ENCODE measurements at regions not wholly inside any gene's neighbourhood (a gene's known extent, or its start where the extent isn't known, plus 50 kb on each side); places are given as distances from the start of the nearest gene placed in this dataset.

DNA sequence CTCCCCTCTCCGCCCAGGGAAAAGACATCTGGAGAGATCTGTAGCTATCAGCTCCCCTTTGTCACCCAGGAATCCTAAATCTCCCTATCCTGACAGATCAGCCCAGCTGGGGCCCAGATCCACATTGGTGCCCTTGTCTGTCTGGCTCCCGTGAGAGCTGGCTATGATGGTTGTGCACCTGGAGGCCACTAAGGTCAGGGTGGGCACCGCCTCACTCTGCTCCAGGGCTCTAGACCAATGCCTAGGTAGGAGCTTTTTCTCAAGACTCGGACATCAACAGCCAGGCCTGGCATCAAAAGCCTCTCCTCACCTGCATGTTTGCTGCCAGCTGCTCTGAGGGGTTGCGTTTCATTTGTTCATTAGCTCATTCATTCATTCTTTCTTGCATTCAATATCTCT is 142.7 kb downstream of the SMAD6 start:
- H3K36me3 Mint-ChIP-seq: no peaks in the 10 kb centered on the region
- DNase-seq (ENCODE audit: low spot score in 2 of 2): no peak
- no peak overlapping the region for H3K4me3 Mint-ChIP-seq
- H3K4me1 Mint-ChIP-seq: peaks cover 13% of the 10 kb centered on the region
- H3K9me3 Mint-ChIP-seq: no peaks in the 10 kb centered on the region
- no peak for ATAC-seq
- no peak overlapping the region for H3K27ac Mint-ChIP-seq

DNA sequence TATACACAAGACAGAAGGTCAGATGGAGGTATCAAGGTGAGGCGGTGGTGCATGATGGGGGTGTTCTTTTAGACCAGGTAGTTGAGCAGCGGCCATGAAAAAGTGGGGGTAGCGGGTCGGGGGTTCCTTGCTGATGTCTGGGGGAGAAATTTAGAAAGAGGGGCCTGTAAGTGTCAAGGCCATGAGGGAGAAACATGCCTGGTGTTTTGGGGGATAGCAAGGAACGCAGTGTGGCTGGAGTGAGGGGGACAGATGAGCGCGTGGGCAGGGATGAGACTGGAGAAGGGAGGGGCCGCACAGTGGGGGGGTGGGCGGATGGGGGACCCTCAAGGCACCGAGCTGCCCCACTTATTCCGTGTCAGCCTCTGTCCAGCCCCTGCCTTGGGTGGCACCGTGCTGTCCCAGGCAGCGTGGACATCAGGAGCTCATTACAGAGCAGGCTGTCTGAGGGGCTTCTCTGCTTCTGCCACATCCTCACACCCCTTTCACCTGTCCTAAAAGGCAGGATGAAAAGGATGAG is 143.3 kb downstream of the SMAD6 start:
- no peaks in the 10 kb centered on the region for H3K9me3 Mint-ChIP-seq
- DNase-seq (ENCODE audit: low spot score in 2 of 2) (no peak), ATAC-seq (no peak)
- peaks cover 13% of the 10 kb centered on the region for H3K4me1 Mint-ChIP-seq
- no peak overlapping the region for H3K4me3 Mint-ChIP-seq
- H3K27ac Mint-ChIP-seq: no peak overlapping the region
- H3K36me3 Mint-ChIP-seq: no peaks in the 10 kb centered on the region

DNA sequence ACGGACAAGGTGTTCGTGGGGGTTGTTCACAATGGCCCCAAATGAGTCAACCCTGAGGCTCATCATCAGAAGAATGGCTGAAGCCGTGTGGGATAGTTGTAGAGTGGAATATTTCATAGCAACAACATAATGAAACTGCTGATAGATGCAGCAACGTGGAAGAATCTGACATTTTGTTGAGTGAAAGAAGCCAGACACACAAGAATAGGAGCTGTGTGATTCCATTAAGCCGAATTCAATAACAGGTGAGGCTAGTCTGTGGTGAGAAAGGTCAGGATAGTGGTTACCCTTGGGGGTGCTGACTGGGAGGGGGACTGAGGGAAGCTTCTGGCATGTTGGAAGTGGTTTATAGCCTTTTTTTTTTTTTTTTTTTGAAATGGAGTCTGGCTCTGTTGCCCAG is 144.0 kb downstream of the SMAD6 start:
- ATAC-seq (no peak), DNase-seq (ENCODE audit: low spot score in 2 of 2) (no peak)
- Mint-ChIP-seq H3K4me1 (peaks cover 16% of the 10 kb centered on the region), H3K36me3 (no peaks in the 10 kb centered on the region), H3K9me3 (no peaks in the 10 kb centered on the region), H3K27ac (no peak overlapping the region), H3K4me3 (no peak overlapping the region)

DNA sequence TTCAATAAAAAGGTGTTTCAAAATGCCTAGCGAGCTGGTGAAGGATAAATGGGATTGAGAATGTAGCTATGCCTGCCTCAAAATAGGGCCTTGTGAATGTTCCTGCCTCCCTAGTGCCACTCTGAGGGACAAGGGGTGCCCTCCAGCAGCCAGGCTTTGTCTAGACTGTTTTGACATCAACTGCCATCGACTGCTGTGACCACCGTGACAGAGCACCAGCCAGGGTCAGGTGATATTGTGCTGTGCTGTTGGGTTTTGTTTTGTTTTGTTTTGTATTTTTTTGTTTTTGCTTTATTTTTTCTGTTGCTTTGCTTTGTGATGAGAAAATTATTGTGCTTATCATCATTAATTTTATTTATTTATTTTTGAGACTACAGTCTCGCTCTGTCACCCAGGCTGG is 144.8 kb downstream of the SMAD6 start:
- no peak overlapping the region for H3K27ac Mint-ChIP-seq
- no peak overlapping the region for H3K4me3 Mint-ChIP-seq
- peaks cover 21% of the 10 kb centered on the region for H3K4me1 Mint-ChIP-seq
- DNase-seq (ENCODE audit: low spot score in 2 of 2) (no peak), ATAC-seq (no peak)
- no peaks in the 10 kb centered on the region for H3K36me3 Mint-ChIP-seq
- H3K9me3 Mint-ChIP-seq: no peaks in the 10 kb centered on the region

DNA sequence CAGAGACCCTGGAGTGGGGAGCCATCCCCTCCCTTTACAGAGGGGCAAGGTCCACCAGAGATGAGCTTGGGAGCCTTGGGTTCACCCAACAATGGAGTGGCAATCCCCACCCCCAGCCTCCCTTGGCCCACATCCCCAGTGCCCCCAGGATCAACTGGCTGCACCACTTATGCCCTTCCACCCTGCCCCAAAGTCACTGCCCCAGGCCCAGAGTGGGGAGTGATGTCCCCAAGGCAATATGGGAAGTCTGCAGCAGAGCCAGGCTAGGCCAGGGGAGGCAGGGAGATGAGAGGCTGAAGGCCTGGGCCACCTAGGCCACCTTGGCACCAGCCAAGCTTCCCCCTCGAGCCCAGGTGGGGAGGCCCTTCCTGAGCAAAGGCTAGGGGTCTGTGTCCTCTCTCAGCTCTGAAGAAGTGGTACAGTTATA is 145.5 kb downstream of the SMAD6 start:
- no peak overlapping the region for H3K27ac Mint-ChIP-seq
- DNase-seq (ENCODE audit: low spot score in 2 of 2) (no peak), ATAC-seq (no peak)
- peaks cover 18% of the 10 kb centered on the region for H3K4me1 Mint-ChIP-seq
- H3K36me3 Mint-ChIP-seq: no peaks in the 10 kb centered on the region
- H3K9me3 Mint-ChIP-seq: no peaks in the 10 kb centered on the region
- no peak overlapping the region for H3K4me3 Mint-ChIP-seq

DNA sequence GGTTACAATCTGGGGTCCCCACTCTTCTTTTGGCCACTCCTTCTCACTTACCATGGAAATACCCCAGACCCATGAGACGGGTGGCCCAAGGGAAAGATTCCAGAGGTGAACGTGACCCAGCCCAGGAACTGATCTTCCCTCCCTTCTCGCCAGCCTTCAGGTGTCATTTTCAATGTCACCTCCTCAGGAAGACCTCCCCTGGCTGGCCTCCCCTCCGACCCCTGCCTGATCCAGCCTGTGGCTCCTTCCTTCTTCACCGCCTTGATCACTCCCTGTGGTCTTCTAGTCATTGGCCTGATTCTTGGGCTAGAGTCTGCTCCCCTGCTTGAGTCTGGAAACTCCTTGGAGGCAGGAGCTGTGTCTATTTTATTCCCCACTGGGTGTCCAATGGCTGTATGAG is 146.1 kb downstream of the SMAD6 start:
- no peak for ATAC-seq
- Mint-ChIP-seq H3K27ac (no peak overlapping the region), H3K9me3 (no peaks in the 10 kb centered on the region), H3K4me1 (peaks cover 16% of the 10 kb centered on the region), H3K4me3 (no peak overlapping the region), H3K36me3 (no peaks in the 10 kb centered on the region)
- DNase-seq (ENCODE audit: low spot score in 2 of 2): no peak

DNA sequence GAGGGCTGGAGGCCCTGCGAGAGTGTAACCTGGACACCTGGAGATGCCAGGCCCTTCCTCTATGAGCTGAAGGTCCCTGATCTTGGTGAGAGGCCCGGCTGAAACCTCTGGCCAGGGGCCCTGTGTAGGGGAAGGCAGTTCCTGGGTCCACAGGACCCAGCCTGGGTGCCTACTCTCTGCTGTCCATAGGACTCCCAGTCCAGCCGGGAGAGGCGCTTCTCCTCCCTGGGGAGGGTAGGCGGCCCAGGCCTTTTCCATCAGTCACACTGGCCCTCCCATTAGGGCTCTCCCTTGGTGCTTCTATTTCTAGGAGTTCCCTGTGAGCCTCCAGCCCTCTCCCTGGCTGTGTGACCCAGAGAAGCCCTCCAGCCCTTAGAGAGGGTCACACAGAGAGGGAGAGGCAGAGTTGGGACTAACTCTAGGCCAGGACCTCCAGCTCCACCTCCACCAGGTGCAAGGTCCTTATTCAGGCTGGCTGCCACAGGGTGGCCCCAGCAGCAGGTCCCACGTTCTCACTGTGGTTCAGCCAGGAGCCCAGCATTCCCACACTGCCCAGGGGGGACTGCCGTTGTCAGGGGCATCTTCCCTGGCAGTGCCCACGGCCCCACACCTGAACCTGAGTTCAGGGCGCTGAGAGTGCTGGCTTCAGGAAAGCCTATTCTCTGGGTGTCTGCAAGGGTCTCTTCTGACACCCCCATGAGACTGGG is 146.8 kb downstream of the SMAD6 start:
- DNase-seq (ENCODE audit: low spot score in 2 of 2) (no peak), ATAC-seq (no peak)
- Mint-ChIP-seq H3K4me1 (peaks cover 13% of the 10 kb centered on the region), H3K9me3 (no peaks in the 10 kb centered on the region), H3K27ac (no peak overlapping the region), H3K36me3 (no peaks in the 10 kb centered on the region), H3K4me3 (no peak overlapping the region)

DNA sequence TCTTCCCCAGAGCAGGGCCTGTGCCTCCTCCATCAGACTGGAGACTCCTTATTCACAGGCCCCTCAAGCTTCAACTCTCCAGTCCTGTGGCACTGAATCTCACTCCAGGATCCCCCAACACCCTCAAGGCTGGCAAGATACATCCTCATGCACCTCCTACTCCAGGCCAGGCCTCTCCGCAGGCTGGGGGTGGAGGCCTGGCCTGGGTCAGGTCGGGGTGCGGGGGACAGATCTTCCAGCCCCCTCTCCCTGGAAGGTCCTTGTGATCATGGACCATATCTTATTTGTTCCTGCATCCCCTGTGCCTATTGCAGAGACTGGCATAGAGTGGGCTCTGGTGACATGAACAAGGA is 147.3 kb downstream of the SMAD6 start:
- Mint-ChIP-seq H3K4me3 (no peak overlapping the region), H3K27ac (no peak overlapping the region), H3K36me3 (no peaks in the 10 kb centered on the region), H3K4me1 (peaks cover 13% of the 10 kb centered on the region), H3K9me3 (no peaks in the 10 kb centered on the region)
- no peak for DNase-seq (ENCODE audit: low spot score in 2 of 2)
- no peak for ATAC-seq

DNA sequence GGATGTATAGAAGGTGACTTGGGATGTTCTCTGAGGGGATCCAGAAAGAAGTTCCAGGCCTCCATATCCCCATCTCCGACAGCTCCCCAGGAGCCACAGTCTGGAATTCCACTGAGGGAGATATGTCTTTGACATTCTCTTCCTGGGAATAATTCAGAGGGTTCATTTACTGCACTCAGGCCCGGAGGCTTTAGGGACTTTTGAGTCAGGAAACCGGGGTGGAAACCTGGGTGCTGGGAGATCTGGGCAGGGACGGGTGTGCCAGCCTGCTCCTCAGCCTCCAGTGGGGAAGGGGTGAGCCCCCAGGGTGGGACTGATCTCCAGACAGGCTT is 147.7 kb downstream of the SMAD6 start:
- ATAC-seq (no peak), DNase-seq (ENCODE audit: low spot score in 2 of 2) (no peak)
- peaks cover 13% of the 10 kb centered on the region for H3K4me1 Mint-ChIP-seq
- H3K4me3 Mint-ChIP-seq: no peak overlapping the region
- H3K27ac Mint-ChIP-seq: no peak overlapping the region
- no peaks in the 10 kb centered on the region for H3K36me3 Mint-ChIP-seq
- H3K9me3 Mint-ChIP-seq: no peaks in the 10 kb centered on the region

DNA sequence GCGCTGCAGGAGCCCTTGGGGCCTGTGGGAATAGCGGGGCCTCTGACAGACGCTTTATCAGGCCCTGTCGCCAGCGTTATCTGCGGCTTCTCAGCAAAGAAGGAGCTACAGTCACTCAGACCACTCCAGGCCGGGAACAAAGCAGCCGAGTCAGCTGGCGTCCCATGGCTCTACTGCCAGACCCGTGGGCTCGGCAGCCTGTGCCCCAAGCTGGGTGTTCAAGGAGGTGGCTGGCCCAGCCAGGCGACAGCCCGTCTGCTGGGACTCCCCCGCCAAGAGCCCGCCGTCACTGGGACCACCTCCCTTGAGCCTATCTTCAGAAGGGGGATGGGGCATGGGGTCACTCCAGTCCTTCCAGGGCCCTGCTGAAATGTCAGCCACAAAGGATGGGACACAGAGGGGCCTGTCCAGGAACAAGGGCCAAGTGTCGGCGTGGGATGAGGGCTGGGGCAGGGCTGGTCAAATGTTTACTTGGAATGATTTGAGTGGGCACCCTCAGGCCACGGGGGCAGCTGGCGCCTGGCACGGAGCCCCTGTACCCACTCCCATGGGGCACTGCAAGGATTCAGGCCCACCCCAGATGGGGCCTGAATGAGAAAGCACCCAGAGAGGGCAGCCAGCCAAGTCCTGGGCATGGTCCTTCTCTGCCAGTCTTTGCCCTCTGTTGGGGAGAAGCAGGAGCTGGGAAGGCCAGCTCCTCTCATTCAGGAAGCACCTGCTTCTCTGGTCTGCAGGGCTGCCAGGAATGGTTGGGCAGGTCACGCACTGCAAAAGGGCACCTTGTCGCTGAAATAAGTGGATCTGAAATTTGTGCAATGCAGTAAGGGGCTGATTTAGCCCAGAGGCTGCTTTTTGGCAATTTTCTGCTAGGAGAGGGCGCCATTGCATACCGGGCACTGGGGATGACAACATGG is 148.3 kb downstream of the SMAD6 start:
- DNase-seq (ENCODE audit: low spot score in 2 of 2) (no peak), ATAC-seq (no peak)
- Mint-ChIP-seq H3K9me3 (no peaks in the 10 kb centered on the region), H3K36me3 (no peaks in the 10 kb centered on the region), H3K4me1 (peaks cover 13% of the 10 kb centered on the region), H3K4me3 (peak overlapping the region; percentile 23), H3K27ac (no peak overlapping the region)

DNA sequence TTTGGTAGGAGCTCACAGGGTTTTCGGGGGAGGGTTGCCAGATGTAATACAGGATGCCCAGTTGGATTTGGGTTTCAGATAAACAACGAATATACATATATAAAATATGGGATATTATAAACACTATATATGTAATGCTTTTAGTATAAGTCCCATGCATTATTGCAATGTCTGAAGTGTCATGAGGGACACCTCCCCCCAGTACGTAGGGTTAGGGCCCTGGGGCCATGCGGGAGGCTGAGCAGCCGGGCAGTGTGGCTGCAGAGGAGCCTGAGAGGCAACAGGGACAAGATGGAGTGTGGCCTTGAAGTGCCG is 148.9 kb downstream of the SMAD6 start:
- Mint-ChIP-seq H3K27ac (no peak overlapping the region), H3K36me3 (no peaks in the 10 kb centered on the region), H3K9me3 (no peaks in the 10 kb centered on the region), H3K4me1 (peaks cover 13% of the 10 kb centered on the region), H3K4me3 (peak overlapping the region; percentile 23)
- DNase-seq (ENCODE audit: low spot score in 2 of 2): no peak
- no peak for ATAC-seq

DNA sequence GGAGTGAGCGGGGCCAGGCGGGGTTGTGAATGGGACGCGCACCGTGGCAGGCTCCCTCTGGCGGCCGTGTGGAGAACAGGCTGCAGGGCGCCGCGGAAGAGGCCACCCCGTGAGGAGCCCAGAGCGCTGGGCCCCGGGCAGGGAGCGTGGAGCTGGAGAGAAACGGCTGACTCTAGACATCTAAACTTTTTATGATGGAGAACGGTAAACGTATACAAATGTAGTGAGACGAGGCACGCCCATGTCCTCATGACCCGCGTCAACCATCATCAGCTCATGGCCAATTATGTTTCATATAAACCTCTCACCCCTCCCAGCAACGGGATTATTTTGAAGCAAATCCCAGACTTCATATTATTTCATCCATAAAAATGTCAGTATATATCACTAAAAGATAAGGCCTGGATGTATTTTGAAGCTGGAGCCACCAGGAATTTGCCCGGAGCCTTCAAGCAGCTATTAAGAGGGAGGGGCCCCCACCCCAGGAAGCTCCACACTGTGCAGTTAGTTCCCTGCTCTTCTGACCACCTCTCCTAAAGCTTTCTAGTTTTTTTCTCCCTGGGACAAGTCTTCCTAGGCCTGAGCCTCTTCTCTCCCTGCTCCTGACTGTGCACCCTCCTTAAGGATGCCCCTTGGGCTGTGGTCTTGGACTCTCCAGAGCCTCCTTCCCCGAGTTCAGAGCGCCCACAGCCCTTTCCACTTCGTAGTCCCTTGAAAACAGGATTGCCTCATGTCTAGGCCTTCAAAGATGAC is 149.5 kb downstream of the SMAD6 start:
- DNase-seq (ENCODE audit: low spot score in 2 of 2) (peak; percentile 69 to 87), ATAC-seq (peak; percentile 90)
- H3K4me1 Mint-ChIP-seq: peaks cover 13% of the 10 kb centered on the region
- H3K27ac Mint-ChIP-seq: no peak overlapping the region
- H3K9me3 Mint-ChIP-seq: no peaks in the 10 kb centered on the region
- H3K36me3 Mint-ChIP-seq: no peaks in the 10 kb centered on the region
- peak overlapping the region; percentile 23 for H3K4me3 Mint-ChIP-seq

DNA sequence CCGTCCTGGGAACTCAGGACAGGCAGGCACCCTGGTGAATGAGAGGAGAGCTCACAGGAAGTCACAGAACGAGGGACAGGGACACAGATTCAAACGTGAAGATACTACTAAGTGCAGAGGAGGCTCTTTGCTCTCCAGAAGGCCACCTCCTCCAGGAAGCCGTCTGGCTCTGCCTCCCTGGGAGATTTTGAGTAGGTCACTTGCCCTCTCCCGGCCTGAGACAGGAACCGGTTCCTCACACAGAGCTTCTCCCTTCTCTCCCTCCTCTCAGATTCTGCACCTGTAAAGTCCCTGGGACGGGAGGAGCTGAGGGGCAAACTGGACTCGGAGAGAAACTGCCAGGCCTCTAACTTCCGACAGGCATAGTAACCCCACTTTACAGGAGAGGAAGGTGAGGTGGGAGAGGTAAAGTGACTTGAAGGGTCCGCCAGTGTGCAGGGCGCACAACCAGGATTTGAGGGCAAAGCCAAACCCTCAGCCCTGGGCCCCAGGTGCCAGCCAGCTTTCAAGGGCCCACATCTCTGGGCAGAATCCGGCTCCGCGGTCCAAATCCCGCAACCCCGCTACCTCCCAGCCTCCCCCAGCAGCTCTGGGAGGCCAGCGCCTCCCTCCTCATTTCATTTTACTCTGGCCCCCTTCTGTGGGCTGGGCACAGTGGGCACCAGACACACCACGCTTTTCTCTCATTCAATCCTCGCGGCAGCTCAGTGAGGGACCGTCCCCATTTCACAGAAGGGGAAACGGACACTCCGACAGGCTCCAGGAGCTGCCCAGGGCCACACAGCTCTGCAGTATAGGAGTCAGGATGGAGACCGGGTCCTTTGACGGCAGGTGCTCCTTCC is 150.2 kb downstream of the SMAD6 start:
- H3K4me1 Mint-ChIP-seq: peaks cover 13% of the 10 kb centered on the region
- H3K27ac Mint-ChIP-seq: no peak overlapping the region
- H3K36me3 Mint-ChIP-seq: no peaks in the 10 kb centered on the region
- DNase-seq (ENCODE audit: low spot score in 2 of 2): no peak
- H3K9me3 Mint-ChIP-seq: no peaks in the 10 kb centered on the region
- no peak for ATAC-seq
- no peak overlapping the region for H3K4me3 Mint-ChIP-seq

DNA sequence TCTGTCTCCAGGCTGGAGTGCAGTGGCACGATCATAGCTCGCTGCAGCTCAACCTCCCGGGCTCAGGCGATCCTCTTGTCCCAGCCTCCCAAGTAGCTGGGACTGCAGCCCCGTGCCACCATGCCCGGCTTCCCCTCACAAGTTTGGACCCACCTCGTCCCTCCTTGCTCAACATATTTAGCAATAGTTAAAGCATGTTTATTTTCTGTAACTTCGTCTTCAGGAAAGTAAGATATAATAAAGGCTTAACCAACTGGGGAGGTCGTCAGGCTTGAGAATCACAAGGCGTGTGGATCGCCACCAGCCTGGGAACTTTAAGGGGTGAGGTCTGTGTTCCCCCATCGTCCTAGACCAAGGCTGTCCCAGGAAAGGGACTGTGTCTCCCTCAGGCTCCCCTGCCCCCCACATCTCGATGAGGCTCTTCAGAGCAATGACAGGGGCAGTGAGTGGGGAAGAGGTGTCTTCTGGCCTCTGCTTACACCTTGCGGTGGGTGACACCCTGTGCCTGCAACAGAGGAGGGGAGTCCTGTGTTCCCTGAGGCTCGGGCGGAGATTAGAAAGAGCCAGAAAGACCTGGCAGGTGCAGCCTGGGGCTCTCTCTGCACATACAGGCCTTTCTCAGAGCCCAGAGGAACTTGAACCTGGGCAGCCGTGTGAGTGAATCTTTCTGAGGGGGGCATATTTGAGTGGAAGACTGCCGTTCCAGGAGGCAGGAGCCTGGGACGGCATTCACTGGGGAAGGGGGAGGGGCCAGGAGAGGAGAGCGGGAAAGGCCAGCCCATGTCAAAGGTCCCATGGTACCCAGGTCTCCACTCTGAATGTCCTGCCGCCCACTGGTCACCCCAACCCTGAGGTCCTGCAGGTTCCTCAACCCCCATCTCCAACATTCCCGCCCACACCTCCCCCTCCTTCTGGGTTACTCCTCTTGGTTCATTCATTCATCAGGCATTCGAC is 152.3 kb downstream of the SMAD6 start:
- Mint-ChIP-seq H3K36me3 (no peaks in the 10 kb centered on the region), H3K4me1 (peaks cover 13% of the 10 kb centered on the region), H3K9me3 (no peaks in the 10 kb centered on the region), H3K27ac (no peak overlapping the region), H3K4me3 (no peak overlapping the region)
- ATAC-seq (no peak), DNase-seq (ENCODE audit: low spot score in 2 of 2) (no peak)

Data from stimulated activated effector memory CD8-positive, alpha-beta T cell treated with anti-CD3 and anti-CD28 coated beads, Interleukin-12 subunit alpha, Interleukin-12 subunit beta, amount 100 ng/mL, for 72 hours (primary cell).